ENCODE measurements at regions not wholly inside any gene's neighbourhood (a gene's known extent, or its start where the extent isn't known, plus 50 kb on each side); places are given as distances from the start of the nearest gene placed in this dataset.

GRCh38 chr13:80250213-80250810 lies 90.6 kb downstream of the SPRY2 start:
- Histone ChIP-seq H3K4me2 (ENCODE audit: low read length) (no peak overlapping the region), H3K4me3 (ENCODE audit: low read length) (no peak overlapping the region), H3K79me2 (ENCODE audit: control insufficient read depth, low read length) (no peaks in the 10 kb centered on the region), H3K36me3 (ENCODE audit: control insufficient read depth, low read length) (no peaks in the 10 kb centered on the region), H4K20me1 (ENCODE audit: control insufficient read depth, insufficient read depth, low read depth, low read length) (no peaks in the 10 kb centered on the region), H3K9me2 (replicated peaks; ENCODE audit: control insufficient read depth, low read length) (no peaks in the 10 kb centered on the region), H3K4me1 (ENCODE audit: control insufficient read depth, low read length) (no peaks in the 10 kb centered on the region), H3F3A (ENCODE audit: control insufficient read depth, insufficient read depth) (no peaks in the 10 kb centered on the region), H3K9me3 (ENCODE audit: control insufficient read depth, insufficient read depth, low read length) (no peaks in the 10 kb centered on the region), H3K27me3 (ENCODE audit: control insufficient read depth, low read length) (no peaks in the 10 kb centered on the region), H3K27ac (ENCODE audit: low read depth, low read length) (no peak overlapping the region)
- TF ChIP-seq EZH2phosphoT487 (IDR thresholded peaks at IDR 0.05; ENCODE audit: borderline replicate concordance, low read length), result no peak

GRCh38 chr13:80249516-80250212 lies 91.3 kb downstream of the SPRY2 start:
- Histone ChIP-seq H3K27ac (ENCODE audit: low read depth, low read length) (no peak overlapping the region), H3F3A (ENCODE audit: control insufficient read depth, insufficient read depth) (no peaks in the 10 kb centered on the region), H3K9me2 (replicated peaks; ENCODE audit: control insufficient read depth, low read length) (no peaks in the 10 kb centered on the region), H3K79me2 (ENCODE audit: control insufficient read depth, low read length) (no peaks in the 10 kb centered on the region), H3K4me1 (ENCODE audit: control insufficient read depth, low read length) (no peaks in the 10 kb centered on the region), H3K27me3 (ENCODE audit: control insufficient read depth, low read length) (no peaks in the 10 kb centered on the region), H3K9me3 (ENCODE audit: control insufficient read depth, insufficient read depth, low read length) (no peaks in the 10 kb centered on the region), H3K36me3 (ENCODE audit: control insufficient read depth, low read length) (no peaks in the 10 kb centered on the region), H3K4me2 (ENCODE audit: low read length) (no peak overlapping the region), H3K4me3 (ENCODE audit: low read length) (no peak overlapping the region), H4K20me1 (ENCODE audit: control insufficient read depth, insufficient read depth, low read depth, low read length) (no peaks in the 10 kb centered on the region)
- no peak for TF ChIP-seq EZH2phosphoT487 (IDR thresholded peaks at IDR 0.05; ENCODE audit: borderline replicate concordance, low read length)
- TF ChIP-seq CTCF (IDR thresholded peaks at IDR 0.05; ENCODE audit: low read depth, low read length, poor library complexity, severe bottlenecking), result no peak

- Histone ChIP-seq H3K9me2 (replicated peaks; ENCODE audit: control insufficient read depth, low read length) (no peaks in the 10 kb centered on the region), H3K27me3 (ENCODE audit: control insufficient read depth, low read length) (no peaks in the 10 kb centered on the region), H3F3A (ENCODE audit: control insufficient read depth, insufficient read depth) (no peaks in the 10 kb centered on the region), H3K36me3 (ENCODE audit: control insufficient read depth, low read length) (no peaks in the 10 kb centered on the region), H3K79me2 (ENCODE audit: control insufficient read depth, low read length) (no peaks in the 10 kb centered on the region), H4K20me1 (ENCODE audit: control insufficient read depth, insufficient read depth, low read depth, low read length) (no peaks in the 10 kb centered on the region), H3K9me3 (ENCODE audit: control insufficient read depth, insufficient read depth, low read length) (no peaks in the 10 kb centered on the region), H3K4me3 (ENCODE audit: low read length) (no peak overlapping the region), H3K4me1 (ENCODE audit: control insufficient read depth, low read length) (no peaks in the 10 kb centered on the region), H3K4me2 (ENCODE audit: low read length) (no peak overlapping the region), H3K27ac (ENCODE audit: low read depth, low read length) (no peak overlapping the region)
- TF ChIP-seq CTCF (IDR thresholded peaks at IDR 0.05; ENCODE audit: low read depth, low read length, poor library complexity, severe bottlenecking) (no peak), EZH2phosphoT487 (IDR thresholded peaks at IDR 0.05; ENCODE audit: borderline replicate concordance, low read length) (no peak)
Observed at GRCh38 chr13:80245162-80245733, 95.7 kb downstream of the SPRY2 start.

GRCh38 chr13:80244574-80244973 lies 96.4 kb downstream of the SPRY2 start:
- Histone ChIP-seq H3K9me3 (ENCODE audit: control insufficient read depth, insufficient read depth, low read length) (no peaks in the 10 kb centered on the region), H3K27ac (ENCODE audit: low read depth, low read length) (no peak overlapping the region), H3K4me2 (ENCODE audit: low read length) (no peak overlapping the region), H3F3A (ENCODE audit: control insufficient read depth, insufficient read depth) (no peaks in the 10 kb centered on the region), H3K36me3 (ENCODE audit: control insufficient read depth, low read length) (no peaks in the 10 kb centered on the region), H4K20me1 (ENCODE audit: control insufficient read depth, insufficient read depth, low read depth, low read length) (no peaks in the 10 kb centered on the region), H3K79me2 (ENCODE audit: control insufficient read depth, low read length) (no peaks in the 10 kb centered on the region), H3K9me2 (replicated peaks; ENCODE audit: control insufficient read depth, low read length) (no peaks in the 10 kb centered on the region), H3K4me1 (ENCODE audit: control insufficient read depth, low read length) (no peaks in the 10 kb centered on the region), H3K27me3 (ENCODE audit: control insufficient read depth, low read length) (no peaks in the 10 kb centered on the region), H3K4me3 (ENCODE audit: low read length) (no peak overlapping the region)
- TF ChIP-seq EZH2phosphoT487 (IDR thresholded peaks at IDR 0.05; ENCODE audit: borderline replicate concordance, low read length) (no peak), CTCF (IDR thresholded peaks at IDR 0.05; ENCODE audit: low read depth, low read length, poor library complexity, severe bottlenecking) (no peak)

Measured in DOHH2 (cell line).